WI38 (cell line): ENCODE measurements at regions not wholly inside any gene's neighbourhood (a gene's known extent, or its start where the extent isn't known, plus 50 kb on each side); places are given as distances from the start of the nearest gene placed in this dataset.
"Not testable (repeated sequence)": the region's sequence is repeated elsewhere in the genome, so short reads cannot be mapped to it uniquely, and the experiment has no call there.

Experiments used
- H3K4me3 ChIP-seq: 2 replicates; pipeline ENCODE4 v1.5.1; 2011; ENCODE audit warnings: low read depth, mild to moderate bottlenecking, control low read depth, low read length
- CTCF ChIP-seq: IDR thresholded peaks from 2 replicates; pipeline ENCODE4 v1.5.1; 2012; ENCODE audit warnings: low read depth, mild to moderate bottlenecking, control low read depth, low read length

- no peak overlapping the region for H3K4me3 ChIP-seq
- no peak for TF ChIP-seq CTCF
Observed at GRCh38 chr14:22358726-22359125, 230.3 kb downstream of the DAD1 start.

- H3K4me3 ChIP-seq = not testable (repeated sequence)
Observed at GRCh38 chr14:22349281-22349680, 239.7 kb downstream of the DAD1 start.

GRCh38 chr14:22344673-22345072 is 244.4 kb downstream of the DAD1 start:
- no peak for TF ChIP-seq CTCF
- no peak overlapping the region for H3K4me3 ChIP-seq

GRCh38 chr14:22344209-22344608 is 244.8 kb downstream of the DAD1 start:
- H3K4me3 ChIP-seq = not testable (repeated sequence)

GRCh38 chr14:22341049-22341448 is 248.0 kb downstream of the DAD1 start:
- no peak for TF ChIP-seq CTCF

GRCh38 chr14:22338917-22339715 is 249.9 kb downstream of the DAD1 start:
- TF ChIP-seq CTCF = no peak

More at GRCh38 chr14:22341049-22341448, 248.0 kb downstream of the DAD1 start:
- no peak overlapping the region for H3K4me3 ChIP-seq

GRCh38 chr14:22338381-22338780 is 250.6 kb downstream of the DAD1 start:
- H3K4me3 ChIP-seq = no peak overlapping the region
- no peak for TF ChIP-seq CTCF

More at GRCh38 chr14:22338917-22339715, 249.9 kb downstream of the DAD1 start:
- H3K4me3 ChIP-seq = no peak overlapping the region

- TF ChIP-seq CTCF = no peak
Observed at GRCh38 chr14:22337938-22338337, 251.1 kb downstream of the DAD1 start.

More at GRCh38 chr14:22337938-22338337, 251.1 kb downstream of the DAD1 start:
- H3K4me3 ChIP-seq = no peak overlapping the region
